Transverse colon (tissue), 4 donors: ENCODE measurements at regions not wholly inside any gene's neighbourhood (a gene's known extent, or its start where the extent isn't known, plus 50 kb on each side); places are given as distances from the start of the nearest gene placed in this dataset.

Experiments
- CTCF ChIP-seq, 5 experiments: fragments of 200-600 bp in 3 of 5; fragments of 450-650 bp in 2 of 5; sonication (generic) in 3 of 5; IDR thresholded peaks; 1 replicate in 2 of 5; 2 replicates in 3 of 5; pipeline ENCODE4 v1.5.1; 2016 to 2017; ENCODE audit warnings: antibody characterized with exemption in 5 of 5, inconsistent platforms in 3 of 5, mild to moderate bottlenecking in 2 of 5, moderate library complexity in 1 of 5
- EP300 ChIP-seq: sonication (generic); formaldehyde crosslinking; IDR thresholded peaks from one replicate; pipeline ENCODE4 v1.6.1; 2017; ENCODE audit warnings: antibody characterized with exemption, low read depth
- POLR2A ChIP-seq: fragments of 450-650 bp; IDR thresholded peaks from one replicate; pipeline ENCODE4 v1.6.1; 2016; ENCODE audit warnings: antibody characterized with exemption, mild to moderate bottlenecking, moderate library complexity
- POLR2AphosphoS5 ChIP-seq, 3 donors: sonication (generic); formaldehyde crosslinking; IDR thresholded peaks; one replicate each; pipeline ENCODE4 v1.6.1; 2016; ENCODE audit warnings: antibody characterized with exemption in 3 of 3

- no peak for TF ChIP-seq CTCF (IDR thresholded peaks at IDR 0.05)
- TF ChIP-seq POLR2A, result no peak
- TF ChIP-seq POLR2AphosphoS5 (IDR thresholded peaks at IDR 0.05), result no peak
- no peak for TF ChIP-seq EP300
Measured at GRCh38 chr15:26103002-26103404, 239.9 kb upstream of the ATP10A start.
